WTC11 (cell line): ENCODE measurements at regions not wholly inside any gene's neighbourhood (a gene's known extent, or its start where the extent isn't known, plus 50 kb on each side); places are given as distances from the start of the nearest gene placed in this dataset.
A peak's percentile ranks its signal among the peaks of the same experiment; 100 is the strongest.

Experiments used
- ATAC-seq: fragments of 200-7000 bp; cut with Tn5 transposase; 2 replicates; pipeline ENCODE4 v1.10.0; 2021; ENCODE audit warnings: mild to moderate bottlenecking, moderate library complexity
- CTCF ChIA-PET: fragments of 300-600 bp; sonication (Branson Sonifier 250); formaldehyde crosslinking; loops from one replicate; lab custom pipeline; 2021; ENCODE audit warnings: antibody characterized with exemption; lab: Charles Lee
- POLR2A ChIA-PET: fragments of 350-600 bp; sonication (Branson Sonifier 250); formaldehyde crosslinking; loops from one replicate; lab custom pipeline; 2021; ENCODE audit warnings: antibody characterized with exemption; lab: Charles Lee
- DNase-seq: peaks from one replicate; pipeline ENCODE4 v3.0.0; 2021; ENCODE audit warnings: low spot score
- H3K27ac Mint-ChIP-seq: 2 replicates; pipeline ENCODE4 v1.8.0; 2021; ENCODE audit warnings: mixed read lengths
- H3K27me3 Mint-ChIP-seq: 2 replicates; pipeline ENCODE4 v1.8.0; 2021; ENCODE audit warnings: low read depth, mild to moderate bottlenecking, moderate library complexity, mixed read lengths
- H3K36me3 Mint-ChIP-seq: 2 replicates; pipeline ENCODE4 v1.8.0; 2021; ENCODE audit warnings: mixed read lengths
- H3K4me1 Mint-ChIP-seq: 2 replicates; pipeline ENCODE4 v1.8.0; 2022; ENCODE audit warnings: mixed read lengths
- H3K4me3 Mint-ChIP-seq: 2 replicates; pipeline ENCODE4 v1.8.0; 2021; ENCODE audit warnings: mild to moderate bottlenecking, moderate library complexity, mixed read lengths
- H3K9me3 Mint-ChIP-seq: 2 replicates; pipeline ENCODE4 v1.8.0; 2021; ENCODE audit warnings: mixed read lengths
- ATF1 ChIP-seq: sonication (generic); formaldehyde crosslinking; IDR thresholded peaks from 2 replicates; pipeline ENCODE4 v1.8.1; 2023; ENCODE audit warnings: mild to moderate bottlenecking, moderate library complexity, missing genetic modification reagents
- ATF2 ChIP-seq: sonication (generic); formaldehyde crosslinking; IDR thresholded peaks from 2 replicates; pipeline ENCODE4 v1.8.1; 2022; ENCODE audit warnings: low read depth, missing genetic modification reagents, borderline replicate concordance
- ELF4 ChIP-seq: sonication (generic); formaldehyde crosslinking; IDR thresholded peaks from 2 replicates; pipeline ENCODE4 v1.8.1; 2022; ENCODE audit warnings: low read depth, mild to moderate bottlenecking, moderate library complexity, missing genetic modification reagents
- ERG ChIP-seq: fragments of 250-450 bp; sonication (Bioruptor Pico); IDR thresholded peaks from 2 replicates; pipeline ENCODE4 v1.8.0; 2021; ENCODE audit warnings: mild to moderate bottlenecking
- ESRRA ChIP-seq: sonication (generic); formaldehyde crosslinking; IDR thresholded peaks from 2 replicates; pipeline ENCODE4 v1.8.1; 2022; ENCODE audit warnings: mild to moderate bottlenecking, missing genetic modification reagents, borderline replicate concordance
- IRF1 ChIP-seq: sonication (generic); formaldehyde crosslinking; IDR thresholded peaks from 2 replicates; pipeline ENCODE4 v1.8.0; 2023; ENCODE audit warnings: missing genetic modification reagents
- NR2C2 ChIP-seq: sonication (generic); formaldehyde crosslinking; IDR thresholded peaks from 2 replicates; pipeline ENCODE4 v1.8.0; 2022; ENCODE audit warnings: mild to moderate bottlenecking, missing genetic modification reagents
- PREB ChIP-seq: sonication (generic); formaldehyde crosslinking; IDR thresholded peaks from 2 replicates; pipeline ENCODE4 v1.8.1; 2022; ENCODE audit warnings: mild to moderate bottlenecking, missing genetic modification reagents, moderate library complexity, borderline replicate concordance
- SMAD3 ChIP-seq: sonication (generic); formaldehyde crosslinking; IDR thresholded peaks from 2 replicates; pipeline ENCODE4 v1.8.0; 2022; ENCODE audit warnings: missing genetic modification reagents, mild to moderate bottlenecking, borderline replicate concordance
- SOX15 ChIP-seq: fragments of 250-450 bp; sonication (Bioruptor Pico); IDR thresholded peaks from 2 replicates; pipeline ENCODE4 v1.9.0; 2021; ENCODE audit warnings: mild to moderate bottlenecking
- STAT6 ChIP-seq: sonication (generic); formaldehyde crosslinking; conservative IDR thresholded peaks from 2 replicates; pipeline ENCODE4 v1.8.1; 2023; ENCODE audit warnings: mild to moderate bottlenecking, low read depth, missing genetic modification reagents, moderate library complexity
- TP53 ChIP-seq: sonication (generic); formaldehyde crosslinking; IDR thresholded peaks from 2 replicates; pipeline ENCODE4 v1.8.1; 2023; ENCODE audit warnings: mild to moderate bottlenecking, missing genetic modification reagents
- USF1 ChIP-seq: sonication (generic); formaldehyde crosslinking; IDR thresholded peaks from 2 replicates; pipeline ENCODE4 v1.8.0; 2022; ENCODE audit warnings: mild to moderate bottlenecking, missing genetic modification reagents
- USF2 ChIP-seq: sonication (generic); formaldehyde crosslinking; IDR thresholded peaks from 2 replicates; pipeline ENCODE4 v1.8.1; 2023; ENCODE audit warnings: mild to moderate bottlenecking, missing genetic modification reagents, moderate library complexity
- ZNF396 ChIP-seq: fragments of 250-450 bp; sonication (Bioruptor Pico); IDR thresholded peaks from 2 replicates; pipeline ENCODE4 v1.8.0; 2021; ENCODE audit warnings: mild to moderate bottlenecking, moderate library complexity, borderline replicate concordance
- ZNF425 ChIP-seq: fragments of 250-450 bp; sonication (Bioruptor Pico); conservative IDR thresholded peaks from 2 replicates; pipeline ENCODE4 v1.9.0; 2021; ENCODE audit warnings: mild to moderate bottlenecking

GRCh38 chr2:144133936-144134665 is 385.8 kb downstream of the ZEB2 start:
- H3K27ac Mint-ChIP-seq = no peak overlapping the region

GRCh38 chr2:144132357-144132756 is 387.6 kb downstream of the ZEB2 start:
- Mint-ChIP-seq H3K4me1 (peaks cover 12% of the 10 kb centered on the region), H3K36me3 (no peaks in the 10 kb centered on the region), H3K27ac (no peak overlapping the region), H3K27me3 (peaks cover 17% of the 10 kb centered on the region), H3K9me3 (no peaks in the 10 kb centered on the region), H3K4me3 (no peak overlapping the region)
- TF ChIP-seq SMAD3 (CRISPR knock-in tag) = no peak
- TF ChIP-seq TP53 (CRISPR knock-in tag) = no peak
- peak; percentile 45; the same call in 1 of the 2 replicates for TF ChIP-seq USF2 (CRISPR knock-in tag)
- ChIA-PET POLR2A (no interaction called here), CTCF (interaction anchor here (0.9 kb wide), 1 partner anchor 30 kb away, joined by 3 read pairs; no protein-coding TSS in a partner anchor)
- no peak for DNase-seq
- no peak for ATAC-seq

More at GRCh38 chr2:144133936-144134665, 385.8 kb downstream of the ZEB2 start:
- ATAC-seq (no peak), DNase-seq (no peak)
- ChIA-PET POLR2A (no interaction called here), CTCF (interaction anchor here (0.6 kb wide), 1 partner anchor 90 kb away, joined by 3 read pairs; no protein-coding TSS in a partner anchor)
- peaks cover 17% of the 10 kb centered on the region for H3K27me3 Mint-ChIP-seq
- no peaks in the 10 kb centered on the region for H3K9me3 Mint-ChIP-seq
- H3K36me3 Mint-ChIP-seq = no peaks in the 10 kb centered on the region
- no peak overlapping the region for H3K4me3 Mint-ChIP-seq
- H3K4me1 Mint-ChIP-seq = peaks cover 12% of the 10 kb centered on the region
- TF ChIP-seq ZNF396 (CRISPR knock-in tag) (no peak), SOX15 (CRISPR knock-in tag) (no peak), USF1 (no peak), TP53 (CRISPR knock-in tag) (no peak), STAT6 (CRISPR knock-in tag) (no peak), PREB (CRISPR knock-in tag) (no peak)

GRCh38 chr2:144131042-144131441 is 388.9 kb downstream of the ZEB2 start:
- CTCF ChIA-PET = no interaction called here

More at GRCh38 chr2:144131042-144131441, 388.9 kb downstream of the ZEB2 start:
- TF ChIP-seq ZNF425 (CRISPR knock-in tag) = no peak
- TF ChIP-seq ATF1 (CRISPR knock-in tag) = no peak
- no peak for TF ChIP-seq IRF1
- TF ChIP-seq ESRRA (CRISPR knock-in tag) = no peak
- no peak for TF ChIP-seq USF1
- no peak for TF ChIP-seq ELF4 (CRISPR knock-in tag)
- TF ChIP-seq NR2C2 = no peak
- no peak for TF ChIP-seq ERG (CRISPR knock-in tag)
- TF ChIP-seq ATF2 = no peak
- no peaks in the 10 kb centered on the region for H3K36me3 Mint-ChIP-seq
- H3K27me3 Mint-ChIP-seq = peaks cover 14% of the 10 kb centered on the region
- ATAC-seq (no peak), DNase-seq (no peak)
- H3K4me3 Mint-ChIP-seq = no peak overlapping the region
- H3K9me3 Mint-ChIP-seq = no peaks in the 10 kb centered on the region
- H3K4me1 Mint-ChIP-seq = peaks cover 12% of the 10 kb centered on the region
- POLR2A ChIA-PET = no interaction called here
- H3K27ac Mint-ChIP-seq = no peak overlapping the region
